Erythroblast (primary cell): ENCODE measurements at regions not wholly inside any gene's neighbourhood (a gene's known extent, or its start where the extent isn't known, plus 50 kb on each side); places are given as distances from the start of the nearest gene placed in this dataset.

Experiments used
- GATA1 ChIP-seq: IDR thresholded peaks from 2 replicates; pipeline ENCODE4 v1.6.1; 2011; ENCODE audit warnings: low read depth, mild to moderate bottlenecking, control low read depth, low read length, moderate library complexity
- POLR2A ChIP-seq: IDR thresholded peaks from 2 replicates; pipeline ENCODE4 v1.6.1; 2011; ENCODE audit warnings: mild to moderate bottlenecking, low read length

- TF ChIP-seq POLR2A (no peak), GATA1 (no peak)
Measured at GRCh38 chr2:14363137-14363536, 269.4 kb upstream of the LRATD1 start.
